ENCODE measurements at regions not wholly inside any gene's neighbourhood (a gene's known extent, or its start where the extent isn't known, plus 50 kb on each side); places are given as distances from the start of the nearest gene placed in this dataset.

DNA sequence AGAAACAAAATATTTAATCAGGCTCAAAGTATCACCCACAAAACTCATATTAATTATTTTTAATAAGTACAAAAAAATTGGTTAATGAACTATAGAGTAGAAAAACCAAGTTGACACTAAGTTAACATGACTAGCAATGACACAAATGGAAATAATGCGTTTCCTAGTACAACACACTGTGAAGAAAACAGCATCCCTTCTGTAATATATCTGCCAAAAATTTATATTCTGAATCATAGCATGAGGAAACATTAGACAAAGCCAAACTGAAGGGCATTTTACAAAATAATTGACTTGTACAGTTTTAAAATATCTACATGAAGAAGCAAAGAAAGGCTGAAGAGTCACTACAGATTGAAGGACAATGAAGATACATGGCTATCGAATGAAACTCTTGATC, 477.6 kb upstream of the INTU start:
- TF ChIP-seq, protein P1, sequence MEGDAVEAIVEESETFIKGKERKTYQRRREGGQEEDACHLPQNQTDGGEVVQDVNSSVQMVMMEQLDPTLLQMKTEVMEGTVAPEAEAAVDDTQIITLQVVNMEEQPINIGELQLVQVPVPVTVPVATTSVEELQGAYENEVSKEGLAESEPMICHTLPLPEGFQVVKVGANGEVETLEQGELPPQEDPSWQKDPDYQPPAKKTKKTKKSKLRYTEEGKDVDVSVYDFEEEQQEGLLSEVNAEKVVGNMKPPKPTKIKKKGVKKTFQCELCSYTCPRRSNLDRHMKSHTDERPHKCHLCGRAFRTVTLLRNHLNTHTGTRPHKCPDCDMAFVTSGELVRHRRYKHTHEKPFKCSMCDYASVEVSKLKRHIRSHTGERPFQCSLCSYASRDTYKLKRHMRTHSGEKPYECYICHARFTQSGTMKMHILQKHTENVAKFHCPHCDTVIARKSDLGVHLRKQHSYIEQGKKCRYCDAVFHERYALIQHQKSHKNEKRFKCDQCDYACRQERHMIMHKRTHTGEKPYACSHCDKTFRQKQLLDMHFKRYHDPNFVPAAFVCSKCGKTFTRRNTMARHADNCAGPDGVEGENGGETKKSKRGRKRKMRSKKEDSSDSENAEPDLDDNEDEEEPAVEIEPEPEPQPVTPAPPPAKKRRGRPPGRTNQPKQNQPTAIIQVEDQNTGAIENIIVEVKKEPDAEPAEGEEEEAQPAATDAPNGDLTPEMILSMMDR (IDR thresholded peaks at IDR 0.05; ENCODE audit: insufficient read depth, low read depth, low read length): no peak
- TF ChIP-seq EZH2 (IDR thresholded peaks at IDR 0.05; ENCODE audit: insufficient read depth, low read length): no peak
